ENCODE measurements at regions not wholly inside any gene's neighbourhood (a gene's known extent, or its start where the extent isn't known, plus 50 kb on each side); places are given as distances from the start of the nearest gene placed in this dataset.

GRCh38 chr6:66065313-66065712 is 358.3 kb upstream of the EYS start:
- TF ChIP-seq CTCF (IDR thresholded peaks at IDR 0.05; ENCODE audit: low read length) (no peak), EZH2 (optimal IDR thresholded peaks at IDR 0.05; ENCODE audit: low read depth, low read length) (no peak), EZH2phosphoT487 (IDR thresholded peaks at IDR 0.05; ENCODE audit: low read length) (no peak)
